ENCODE measurements at regions not wholly inside any gene's neighbourhood (a gene's known extent, or its start where the extent isn't known, plus 50 kb on each side); places are given as distances from the start of the nearest gene placed in this dataset.

- no peak for TF ChIP-seq PBX3 (IDR thresholded peaks at IDR 0.05; ENCODE audit: insufficient replicate concordance, low read depth, low read length)
- TF ChIP-seq SMC3 (IDR thresholded peaks at IDR 0.05; ENCODE audit: borderline replicate concordance, low read length): no peak
- no peak for TF ChIP-seq HDGF (IDR thresholded peaks at IDR 0.05)
- no peak for TF ChIP-seq YBX1 (IDR thresholded peaks at IDR 0.05)
- TF ChIP-seq ATF3 (IDR thresholded peaks at IDR 0.05; ENCODE audit: borderline replicate concordance, extremely low read depth, low read depth, low read length): no peak
- TF ChIP-seq POLR2AphosphoS2 (IDR thresholded peaks at IDR 0.05; ENCODE audit: low read depth, low read length): no peak
Observed at GRCh38 chr3:174495928-174496327, 363.2 kb upstream of the NAALADL2 start.
